K562 (cell line): ENCODE measurements at regions not wholly inside any gene's neighbourhood (a gene's known extent, or its start where the extent isn't known, plus 50 kb on each side); places are given as distances from the start of the nearest gene placed in this dataset.

Source experiments
- ATAC-seq: fragments of 200-7000 bp; cut with Tn5 transposase; 3 replicates; pipeline ENCODE4 v1.9.1; 2020; ENCODE audit warnings: moderate library complexity
- BruUV-seq: library from RNA; stranded (reverse); fragments of 400-500 nt; replicated peaks from 2 replicates; lab custom pipeline; 2021; lab: Mats Ljungman, UMichigan
- CTCF ChIA-PET: fragments of 300-600 bp; formaldehyde crosslinking; extraction: SDS; loops from one replicate; lab custom pipeline; 2021; ENCODE audit warnings: low intra/inter-chr PET ratio; lab: Yijun Ruan, JAX
- POLR2A ChIA-PET: fragments of 300-600, 350-650 bp; sonication (Branson Sonifier 250); formaldehyde crosslinking; extraction: SDS; loops from one replicate; lab custom pipeline; 2021; ENCODE audit warnings: antibody characterized with exemption, inconsistent platforms; lab: Yijun Ruan, JAX
- DNase-seq, 4 experiments: peaks; one replicate each; pipeline versions ENCODE4 v3.0.0 to v3.0.0-alpha.2; 2011 to 2018; ENCODE audit warnings: low spot score in 3 of 4, mixed read lengths in 3 of 4; ENCODE audit errors: extremely low read depth in 1 of 4
- FAIRE-seq: peaks from 2 replicates; lab custom pipeline; 2011; peaks lifted over from hg19 to GRCh38; lab: Jason Lieb, UNC
- H2AFZ ChIP-seq: 2 replicates; pipeline ENCODE4 v1.6.0; 2011; ENCODE audit warnings: low read depth, low read length, control low read depth, inconsistent platforms
- H3K27ac ChIP-seq: fragments of 200-600 bp; 3 replicates; pipeline ENCODE4 v1.8.0; 2011; ENCODE audit warnings: low read depth, mild to moderate bottlenecking, control low read depth, inconsistent platforms, low read length, moderate library complexity, mixed read lengths; ENCODE audit errors: extremely low read depth
- H3K27me3 ChIP-seq, 2 experiments: fragments of 300-600 bp in 1 of 2; 2 replicates in 1 of 2; 3 replicates in 1 of 2; pipeline versions ENCODE4 v1.6.0 to v1.8.0; 2011; ENCODE audit warnings: inconsistent platforms in 2 of 2, low read length in 2 of 2, mild to moderate bottlenecking in 1 of 2, mixed read lengths in 1 of 2, moderate library complexity in 1 of 2; ENCODE audit not compliant: control insufficient read depth in 2 of 2, insufficient read depth in 2 of 2
- H3K36me3 ChIP-seq: fragments of 300-600 bp; 3 replicates; pipeline ENCODE4 v1.8.0; 2011; ENCODE audit warnings: mild to moderate bottlenecking, low read length, inconsistent platforms; ENCODE audit not compliant: control insufficient read depth, insufficient read depth
- H3K4me1 ChIP-seq, 2 experiments: fragments of 200-600 bp in 1 of 2; replicated peaks in 1 of 2; 2 replicates in 1 of 2; 3 replicates in 1 of 2; pipeline versions ENCODE4 v1.5.1 to v1.8.0; 2011; ENCODE audit warnings: inconsistent platforms in 2 of 2, low read length in 2 of 2, mild to moderate bottlenecking in 1 of 2, mixed read lengths in 1 of 2, moderate library complexity in 1 of 2; ENCODE audit not compliant: control insufficient read depth in 2 of 2, insufficient read depth in 2 of 2
- H3K4me2 ChIP-seq: 2 replicates; pipeline ENCODE4 v1.6.1; 2011; ENCODE audit warnings: low read length, control low read depth, inconsistent platforms, mixed read lengths; ENCODE audit not compliant: insufficient read depth
- H3K4me3 ChIP-seq: fragments of 200-600 bp; sonication (generic), shearing (Covaris generic); 2 replicates; pipeline ENCODE4 v1.5.1; 2016; ENCODE audit warnings: control low read depth, inconsistent platforms
- H3K79me2 ChIP-seq: fragments of 200-600 bp; 3 replicates; pipeline ENCODE4 v1.8.0; 2011; ENCODE audit warnings: low read length, inconsistent platforms; ENCODE audit not compliant: control insufficient read depth, insufficient read depth
- H3K9ac ChIP-seq, 2 experiments: 2 replicates each; pipeline versions ENCODE4 v1.6.0 to v1.6.1; 2011; ENCODE audit warnings: low read depth in 2 of 2, low read length in 2 of 2, control low read depth in 1 of 2, inconsistent platforms in 1 of 2, mild to moderate bottlenecking in 1 of 2, mixed read lengths in 1 of 2; ENCODE audit not compliant: insufficient read depth in 1 of 2
- H3K9me1 ChIP-seq: one replicate; pipeline ENCODE4 v1.6.0; 2011; ENCODE audit warnings: inconsistent platforms, mild to moderate bottlenecking, low read length, moderate library complexity; ENCODE audit not compliant: control insufficient read depth, insufficient read depth
- H3K9me3 ChIP-seq: replicated peaks from 2 replicates; pipeline ENCODE4 v1.5.1; 2011; ENCODE audit warnings: low read depth, low read length, inconsistent platforms; ENCODE audit not compliant: control insufficient read depth, insufficient read depth
- H4K20me1 ChIP-seq: replicated peaks from 2 replicates; pipeline ENCODE4 v1.6.1; 2011; ENCODE audit warnings: low read length, inconsistent platforms, mixed read lengths; ENCODE audit not compliant: control insufficient read depth, insufficient read depth
- ASH1L ChIP-seq: fragments of 450-650 bp; IDR thresholded peaks from 2 replicates; pipeline ENCODE4 v1.6.1; 2018; ENCODE audit warnings: borderline replicate concordance, mild to moderate bottlenecking, low read depth; ENCODE audit not compliant: partially characterized antibody
- FOXK1 ChIP-seq: sonication (generic); formaldehyde crosslinking; IDR thresholded peaks from 2 replicates; pipeline ENCODE4 v1.8.0; 2022; ENCODE audit warnings: missing genetic modification reagents, mild to moderate bottlenecking, borderline replicate concordance
- FOXP4 ChIP-seq: sonication (generic); formaldehyde crosslinking; IDR thresholded peaks from 2 replicates; pipeline ENCODE4 v1.8.0; 2022; ENCODE audit warnings: mild to moderate bottlenecking, missing genetic modification reagents, borderline replicate concordance
- GTF3C2 ChIP-seq: IDR thresholded peaks from 3 replicates; pipeline ENCODE4 v1.6.1; 2011; ENCODE audit warnings: borderline replicate concordance, mild to moderate bottlenecking, moderate library complexity; ENCODE audit not compliant: insufficient read length; ENCODE audit errors: extremely low read depth
- HDAC1 ChIP-seq, 2 experiments: fragments of 450-650 bp; IDR thresholded peaks; 2 replicates each; pipeline ENCODE4 v1.6.1; 2016 to 2017; ENCODE audit warnings: inconsistent platforms in 1 of 2, mild to moderate bottlenecking in 1 of 2, moderate library complexity in 1 of 2
- HMG20B ChIP-seq: fragments of 250-450 bp; sonication (Bioruptor Pico); IDR thresholded peaks from 2 replicates; pipeline ENCODE4 v1.5.0; 2021; ENCODE audit warnings: mild to moderate bottlenecking
- IRF1 ChIP-seq: sonication (generic); formaldehyde crosslinking; IDR thresholded peaks from 2 replicates; pipeline ENCODE4 v1.8.0; 2022; ENCODE audit warnings: missing genetic modification reagents, mild to moderate bottlenecking, borderline replicate concordance
- NR2F6 ChIP-seq: fragments of 450-650 bp; formaldehyde crosslinking; IDR thresholded peaks from 2 replicates; pipeline ENCODE4 v1.4.0; 2020; ENCODE audit warnings: mild to moderate bottlenecking
- POLR3A ChIP-seq: IDR thresholded peaks from 2 replicates; pipeline ENCODE4 v1.6.1; 2011; ENCODE audit warnings: borderline replicate concordance, mild to moderate bottlenecking, moderate library complexity; ENCODE audit not compliant: insufficient read length, insufficient read depth; ENCODE audit errors: extremely low read depth
- SMAD1 ChIP-seq: fragments of 150-350 bp; IDR thresholded peaks from 2 replicates; pipeline ENCODE4 v1.6.1; 2014; ENCODE audit warnings: low read length, low read depth; ENCODE audit not compliant: partially characterized antibody
- SMARCA5 ChIP-seq: fragments of 450-650 bp; IDR thresholded peaks from 2 replicates; pipeline ENCODE4 v1.6.1; 2016
- SMARCC2 ChIP-seq: fragments of 450-650 bp; IDR thresholded peaks from 2 replicates; pipeline ENCODE4 v1.6.1; 2017; ENCODE audit warnings: antibody characterized with exemption, moderate library complexity, mild to moderate bottlenecking, low read depth
- TEAD1 ChIP-seq, 2 experiments: fragments of 450-650 bp in 1 of 2; sonication (generic) in 1 of 2; formaldehyde crosslinking; IDR thresholded peaks; 2 replicates each; pipeline versions ENCODE4 v1.4.0 to v1.8.0; 2020 to 2022; ENCODE audit warnings: mild to moderate bottlenecking in 2 of 2, missing genetic modification reagents in 1 of 2
- TRIM28 ChIP-seq: fragments of 450-650 bp; IDR thresholded peaks from 2 replicates; pipeline ENCODE4 v1.6.1; 2017
- TSC22D4 ChIP-seq: fragments of 450-650 bp; IDR thresholded peaks from 2 replicates; pipeline ENCODE4 v1.6.1; 2016; ENCODE audit warnings: missing genetic modification characterization, missing biosample characterization, control low read depth
- ZFP36 ChIP-seq: fragments of 150-350 bp; IDR thresholded peaks from 2 replicates; pipeline ENCODE4 v1.6.1; 2018; ENCODE audit warnings: low read length, low read depth; ENCODE audit not compliant: partially characterized antibody
- ZNF324 ChIP-seq: fragments of 250-450 bp; sonication (Bioruptor Pico); IDR thresholded peaks from 2 replicates; pipeline ENCODE4 v1.4.0; 2020; ENCODE audit warnings: mild to moderate bottlenecking
- WGBS: fragments of 100-300 bp; shearing (Covaris generic); methylation state at CpG from one replicate; pipeline ENCODE4 v1.1.6; 2016; ENCODE audit warnings: low coverage, mixed read lengths; ENCODE audit not compliant: insufficient coverage; ENCODE audit errors: missing lambda C conversion rate; 5-methylcytosine and 5-hydroxymethylcytosine counted together
- in situ Hi-C: fragments of 300-500 bp; cut with MboI; formaldehyde crosslinking; loops from 4 replicates; pipeline ENCODE4 v1.15.0; 2018; ENCODE audit warnings: inconsistent platforms, mixed read lengths
- intact Hi-C: fragments of 100-400 bp; cut with micrococcal nuclease; formaldehyde crosslinking; loops from 2 replicates; pipeline ENCODE4 v1.14.2; 2022

GRCh38 chr2:157984866-157985265 is 108.7 kb upstream of the ACVR1 start (continued):
- TF ChIP-seq FOXP4 (CRISPR knock-in tag) (no peak), IRF1 (CRISPR knock-in tag) (no peak), SMARCA5 (no peak), FOXK1 (CRISPR knock-in tag) (no peak), TEAD1 (CRISPR knock-in tag; IDR thresholded peaks at IDR 0.05) (no peak)

- Histone ChIP-seq H3K9ac (no peak overlapping the region), H3K36me3 (no peaks in the 10 kb centered on the region), H3K4me2 (no peak overlapping the region), H3K27ac (no peak overlapping the region), H4K20me1 (no peaks in the 10 kb centered on the region), H3K4me1 (no peaks in the 10 kb centered on the region), H3K27me3 (no peaks in the 10 kb centered on the region), H3K9me1 (no peaks in the 10 kb centered on the region), H3K79me2 (no peaks in the 10 kb centered on the region), H3K4me3 (no peak overlapping the region), H3K9me3 (0 out of 2 replicates have a peak, but pooled peaks cover 5% of the 10 kb centered on the region), H2AFZ (no peak overlapping the region)
- 30% methylated on average over 4 of the region's 4 CpGs for WGBS
- POLR2A ChIA-PET: no interaction called here
- no TSS peak for BruUV-seq
- no peak for FAIRE-seq
- no peak for ATAC-seq
- CTCF ChIA-PET: no interaction called here
- no peak for DNase-seq
- in situ Hi-C loops: no loop called here
- intact Hi-C loops: no loop called here
- TF ChIP-seq TSC22D4: no peak
- 0 out of 2 replicates have a peak, but pooled peaks have one; percentile 64 for TF ChIP-seq TRIM28
- no peak for TF ChIP-seq SMARCC2
- TF ChIP-seq ASH1L: no peak
- TF ChIP-seq HDAC1 (IDR thresholded peaks at IDR 0.05): no peak
- TF ChIP-seq HMG20B (CRISPR knock-in tag): no peak
- no peak for TF ChIP-seq ZNF324 (CRISPR knock-in tag)
- no peak for TF ChIP-seq SMAD1
- no peak for TF ChIP-seq GTF3C2
- TF ChIP-seq POLR3A: no peak
- TF ChIP-seq ZFP36: peak; percentile 90
- no peak for TF ChIP-seq NR2F6 (CRISPR knock-in tag)
Observed at GRCh38 chr2:157980020-157980419, 103.9 kb upstream of the ACVR1 start.
